Glomerular visceral epithelial cell (primary cell): ENCODE measurements at regions not wholly inside any gene's neighbourhood (a gene's known extent, or its start where the extent isn't known, plus 50 kb on each side); places are given as distances from the start of the nearest gene placed in this dataset.
"Not testable (repeated sequence)": the region's sequence is repeated elsewhere in the genome, so short reads cannot be mapped to it uniquely, and the experiment has no call there.

Experiments used
- DNase-seq: peaks from one replicate; pipeline ENCODE4 v3.0.0-alpha.2; 2016; ENCODE audit errors: extremely low spot score

GRCh38 chr4:58871509-58871908 is 1761.3 kb upstream of the IGFBP7 start:
- no peak for DNase-seq

- no peak for DNase-seq
These were observed 1738.8 kb upstream of the IGFBP7 start for GRCh38 chr4:58849026-58849425.

- no peak for DNase-seq
These were observed 1733.3 kb upstream of the IGFBP7 start for GRCh38 chr4:58843455-58843854.

DNA sequence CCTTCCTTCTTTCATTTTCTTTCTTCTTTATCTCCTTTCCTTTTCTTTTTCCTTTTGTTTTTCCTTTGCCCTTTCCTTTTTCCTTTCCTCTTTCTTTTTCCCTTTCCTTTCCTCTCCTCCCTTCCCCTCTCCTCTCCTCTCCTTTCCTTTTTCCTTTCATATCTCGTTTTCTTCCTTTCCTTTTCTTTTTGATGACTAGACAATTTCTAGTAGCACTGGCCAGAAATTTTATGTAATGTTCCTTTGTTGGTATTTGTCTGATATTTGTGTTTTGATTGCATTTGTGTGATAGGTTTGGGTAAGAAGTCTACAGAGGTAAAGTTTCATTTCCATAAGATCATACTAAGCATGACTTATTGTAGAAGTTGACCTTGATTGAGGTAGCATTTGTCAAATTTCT is 1722.9 kb upstream of the IGFBP7 start:
- DNase-seq = no peak

GRCh38 chr4:58825278-58825677 is 1715.1 kb upstream of the IGFBP7 start:
- DNase-seq = no peak

- DNase-seq = not testable (repeated sequence)
These were observed 1708.4 kb upstream of the IGFBP7 start for GRCh38 chr4:58818560-58818959.

- DNase-seq = no peak
These were observed 1699.8 kb upstream of the IGFBP7 start for GRCh38 chr4:58809948-58810347.

DNA sequence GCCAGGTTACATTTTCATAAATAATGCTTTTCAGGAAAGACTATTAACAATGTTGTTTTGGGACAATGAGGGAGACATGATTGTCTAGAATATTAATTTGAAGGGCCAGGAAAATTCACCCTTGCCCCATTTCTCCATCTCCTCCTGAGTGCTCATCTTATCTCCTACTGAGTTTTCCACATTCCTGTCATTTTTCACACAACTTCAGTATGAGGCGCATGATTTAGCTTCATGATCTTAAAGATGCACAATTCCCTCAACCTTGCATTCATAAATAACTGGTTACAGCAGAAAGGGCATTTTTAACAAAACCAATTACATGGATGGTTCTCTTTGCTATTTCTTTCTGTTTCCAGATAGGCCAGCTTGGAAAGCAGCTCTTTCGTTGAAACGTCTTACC is 1699.2 kb upstream of the IGFBP7 start:
- DNase-seq = peak; percentile 4

DNA sequence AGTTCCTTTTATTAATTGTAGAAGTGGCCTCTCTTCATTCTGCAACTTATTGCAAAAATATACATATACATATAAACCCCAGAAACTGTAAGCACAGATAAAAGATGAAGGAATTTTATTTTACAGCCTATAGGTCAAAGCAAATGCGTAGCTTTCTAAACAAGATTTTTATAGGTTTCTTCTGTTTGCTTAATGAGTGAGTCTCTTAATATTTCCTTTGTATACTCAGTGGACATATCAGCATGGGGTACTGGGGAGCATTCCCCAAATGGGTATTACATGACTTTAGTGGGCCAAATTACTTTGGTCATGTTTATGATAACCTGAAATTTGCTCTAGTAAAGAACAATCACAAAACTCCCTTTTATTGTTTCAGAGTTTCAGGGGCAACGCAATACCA is 1698.6 kb upstream of the IGFBP7 start:
- DNase-seq = no peak

DNA sequence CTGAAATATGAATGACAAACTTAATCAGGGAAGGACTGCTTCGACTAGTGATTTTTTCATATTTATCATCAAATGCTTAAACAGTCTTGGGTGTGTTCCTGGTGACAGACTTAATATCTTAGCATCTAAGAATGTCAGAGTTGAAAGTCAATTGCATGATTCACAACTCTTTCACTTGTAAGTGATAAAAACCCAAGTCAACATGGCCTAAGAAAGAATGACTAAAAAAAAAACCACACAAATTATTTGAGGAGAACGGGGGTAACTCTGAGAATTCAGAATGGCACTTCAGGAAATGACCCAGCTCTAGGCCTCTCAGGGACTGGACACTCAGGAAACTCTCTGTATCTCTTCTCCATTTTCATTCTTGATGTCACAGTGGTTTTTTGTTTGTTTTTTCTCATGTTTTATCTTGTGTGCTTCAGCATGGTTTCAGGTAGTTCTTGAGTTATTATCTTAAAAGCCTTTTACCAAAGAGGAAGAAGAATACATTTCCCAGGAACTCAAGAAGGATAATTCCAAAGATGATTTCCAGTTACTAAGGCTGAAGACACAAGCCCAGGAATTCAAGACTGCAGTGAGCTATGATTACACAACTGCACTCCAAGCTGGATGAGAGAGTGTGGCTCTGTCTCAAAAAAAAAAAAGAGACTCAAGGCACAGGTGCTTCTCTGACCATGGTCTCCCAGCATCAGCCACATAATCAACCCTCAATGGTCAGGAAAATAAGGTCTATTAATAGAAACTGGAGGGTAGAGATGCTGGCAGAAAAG is 1697.8 kb upstream of the IGFBP7 start:
- peak; percentile 6 for DNase-seq

GRCh38 chr4:58776627-58777026 is 1666.4 kb upstream of the IGFBP7 start:
- DNase-seq = peak; percentile 51

DNA sequence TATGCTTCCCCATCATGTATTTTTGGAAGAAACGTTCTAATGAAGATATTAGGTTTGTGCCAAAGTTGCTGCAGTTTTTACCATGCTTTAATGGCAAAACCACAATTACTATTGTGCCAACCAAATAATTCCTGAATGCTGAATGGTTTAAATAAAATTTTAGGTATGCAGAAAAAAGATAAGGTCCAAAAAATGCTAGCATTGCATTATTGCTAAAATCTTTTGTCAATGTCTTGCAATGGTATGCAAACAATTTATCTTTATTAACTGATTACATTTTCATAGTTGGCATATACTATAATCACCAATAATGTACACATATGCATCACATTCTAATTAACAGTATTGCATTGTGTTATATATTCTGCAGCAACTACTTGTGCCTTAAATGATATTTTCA is 1657.4 kb upstream of the IGFBP7 start:
- DNase-seq = no peak

DNA sequence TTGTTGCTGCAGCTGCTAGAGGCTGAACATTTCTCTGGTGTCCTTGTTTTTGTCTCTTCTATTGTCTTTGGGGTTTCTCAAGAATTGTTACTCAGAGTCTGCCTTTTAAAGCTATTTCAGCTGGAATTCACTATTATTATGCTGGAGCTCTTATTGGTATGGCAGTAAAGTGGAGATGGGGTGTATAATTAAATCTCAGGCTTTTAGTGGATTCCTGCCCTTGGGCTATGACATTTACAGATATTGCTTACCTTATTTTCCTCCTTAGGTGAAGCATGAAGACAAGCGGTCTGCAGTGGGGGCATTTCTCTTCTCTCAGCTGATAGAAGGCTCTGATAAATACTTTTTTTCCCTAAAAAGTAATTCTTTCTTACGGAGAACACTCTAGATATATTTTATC is 1656.6 kb upstream of the IGFBP7 start:
- DNase-seq = no peak

DNA sequence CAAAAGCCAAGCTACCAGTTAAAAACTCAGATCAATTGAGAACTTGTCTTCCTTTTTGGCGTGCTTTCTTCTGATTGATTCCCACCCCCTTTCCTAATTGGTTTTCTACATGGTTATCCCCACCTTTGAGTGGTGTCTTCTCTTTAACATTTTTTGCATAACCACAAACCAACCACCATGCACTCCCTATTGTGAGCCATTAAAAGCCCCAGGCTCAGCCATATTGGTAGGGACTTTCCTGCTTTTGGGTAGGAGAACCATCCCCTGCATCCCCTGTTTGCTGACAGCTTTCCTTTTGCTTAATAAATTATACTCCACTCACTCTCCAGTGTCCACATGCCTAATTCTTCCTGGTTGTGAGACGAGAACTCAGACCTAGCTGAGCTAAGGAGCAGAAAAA is 1651.4 kb upstream of the IGFBP7 start:
- DNase-seq = no peak

DNA sequence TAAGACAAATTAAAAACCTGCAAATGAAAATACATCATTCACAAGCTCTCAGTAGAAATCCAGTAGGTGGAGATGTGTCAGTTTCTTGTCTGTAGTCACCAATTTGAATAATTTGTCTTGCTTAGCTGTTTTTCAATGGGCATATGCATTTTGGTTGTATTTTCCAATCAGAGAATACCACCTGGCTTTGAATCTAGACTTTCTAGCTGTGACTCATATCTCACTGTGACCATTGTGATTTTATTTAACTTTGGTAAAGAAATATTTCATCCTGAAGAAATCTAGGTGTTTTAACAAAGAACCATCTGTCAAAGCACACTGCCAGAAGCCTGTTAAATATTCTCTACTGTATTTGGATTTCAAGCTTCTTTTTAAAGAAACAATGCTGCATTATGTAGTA is 1650.6 kb upstream of the IGFBP7 start:
- DNase-seq = peak; percentile 7

- no peak for DNase-seq
These were observed 1649.9 kb upstream of the IGFBP7 start for GRCh38 chr4:58760100-58760499.

- peak; percentile 6 for DNase-seq
These were observed 1639.0 kb upstream of the IGFBP7 start for GRCh38 chr4:58749206-58749605.

DNA sequence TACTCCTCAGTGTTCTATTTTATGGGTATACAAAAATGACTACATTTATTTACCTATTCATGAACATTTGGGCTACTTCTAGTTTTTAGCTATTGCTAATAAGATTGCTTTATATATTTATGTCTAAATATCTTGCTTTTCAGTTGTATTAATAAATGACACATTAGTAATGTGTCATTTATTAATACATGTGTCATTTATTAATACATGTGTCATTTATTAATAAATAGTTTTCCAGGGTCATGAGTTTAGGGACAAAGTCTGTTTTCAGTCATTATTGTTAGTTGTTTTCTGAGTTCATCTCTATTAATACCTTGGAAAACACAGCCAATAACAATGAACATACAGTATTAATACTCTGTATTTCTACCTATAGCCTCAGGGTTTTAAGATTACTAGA is 1630.7 kb upstream of the IGFBP7 start:
- no peak for DNase-seq

- no peak for DNase-seq
These were observed 1629.1 kb upstream of the IGFBP7 start for GRCh38 chr4:58739275-58739674.

- DNase-seq = no peak
These were observed 1628.2 kb upstream of the IGFBP7 start for GRCh38 chr4:58738375-58738774.

DNA sequence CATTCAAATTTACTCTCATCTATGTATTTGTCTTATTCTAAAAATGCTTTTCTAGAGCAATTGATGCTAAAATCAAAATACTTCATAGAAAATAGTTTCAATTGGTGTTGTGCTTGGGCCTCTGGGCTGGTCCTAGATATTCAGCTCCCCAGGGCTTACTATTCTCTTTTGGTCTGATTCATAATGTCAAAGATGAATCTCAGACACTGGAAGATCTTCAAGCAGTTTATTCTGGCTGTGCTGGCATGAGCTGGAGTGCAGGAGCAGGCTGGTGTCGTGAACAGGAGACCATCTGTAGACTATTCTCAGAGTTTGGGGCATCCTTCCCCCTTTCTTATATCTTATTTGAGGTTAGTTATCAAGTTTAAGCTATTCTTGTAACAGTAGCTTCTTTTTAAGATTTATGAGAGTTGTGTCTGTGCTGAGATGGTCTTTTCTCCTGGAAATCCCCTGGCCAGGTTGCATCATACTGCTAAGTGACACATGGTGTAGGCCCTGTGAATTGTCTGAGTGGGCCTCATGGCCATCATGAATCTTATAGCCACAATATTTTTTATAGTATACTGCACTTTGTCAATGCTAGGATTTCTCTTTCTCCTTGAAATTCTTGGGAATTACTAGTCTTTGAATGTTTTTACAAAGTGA is 1624.0 kb upstream of the IGFBP7 start:
- peak; percentile 17 for DNase-seq

GRCh38 chr4:58732973-58733372 is 1622.8 kb upstream of the IGFBP7 start:
- DNase-seq = no peak

GRCh38 chr4:58723954-58724353 is 1613.8 kb upstream of the IGFBP7 start:
- DNase-seq = no peak

DNA sequence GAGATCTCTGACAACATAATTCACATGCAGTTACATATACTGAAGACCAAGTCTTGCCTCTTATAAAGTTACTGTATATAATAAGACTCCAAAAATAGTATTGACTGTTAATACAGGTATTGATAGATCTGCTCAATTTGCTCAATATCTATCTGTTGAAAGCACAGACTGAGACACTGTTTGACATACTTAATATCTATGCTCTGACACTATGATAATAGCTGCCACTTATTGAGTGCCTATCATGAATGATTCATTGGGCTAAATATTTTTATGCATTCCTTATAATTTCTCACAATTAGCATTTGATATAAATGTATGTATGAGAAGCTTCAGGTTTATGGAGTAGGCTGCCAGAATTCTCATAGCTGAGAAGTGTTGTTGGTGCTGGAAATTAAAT is 1600.9 kb upstream of the IGFBP7 start:
- no peak for DNase-seq
